ENCODE measurements at regions not wholly inside any gene's neighbourhood (a gene's known extent, or its start where the extent isn't known, plus 50 kb on each side); places are given as distances from the start of the nearest gene placed in this dataset.

DNA sequence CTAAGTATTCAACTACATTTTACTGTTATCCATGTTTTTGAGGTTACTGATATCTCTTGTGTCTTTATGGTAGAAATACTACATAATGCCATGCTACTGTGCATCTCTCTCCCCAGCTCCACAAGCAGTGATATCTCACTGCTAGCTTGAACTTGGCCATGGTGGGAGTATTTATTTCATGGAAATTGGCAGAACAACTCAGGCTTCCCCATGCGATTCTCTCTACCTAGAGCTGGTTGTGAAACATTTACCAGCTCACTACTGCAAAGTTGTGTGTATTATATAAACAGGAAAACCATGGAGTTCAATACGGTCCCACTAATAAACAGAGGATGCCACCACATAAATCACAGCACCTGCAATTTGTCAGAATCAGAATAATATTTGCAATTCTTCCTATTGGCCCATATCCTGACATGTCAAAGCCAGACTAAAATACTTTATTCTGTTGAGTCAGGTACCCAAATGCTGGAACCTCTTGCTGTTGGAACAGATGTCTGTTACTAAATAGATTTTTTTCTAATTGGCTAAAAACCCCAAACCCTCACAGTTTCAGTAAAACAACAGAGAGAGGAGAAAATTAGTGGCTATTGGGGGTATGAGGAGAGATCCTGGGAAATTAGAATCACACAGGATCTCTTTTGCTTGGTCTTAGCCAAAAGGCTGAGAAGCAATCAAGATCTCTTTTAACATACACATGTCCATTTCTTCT, 91.4 kb upstream of the SLC10A2 start:
- Histone ChIP-seq H2BK5ac (ENCODE audit: low read length) (no peak overlapping the region), H3K36me3 (replicated peaks in 1 of 2; ENCODE audit: control insufficient read depth in 2 of 2, insufficient read depth in 2 of 2, low read length in 2 of 2) (no peaks in the 10 kb centered on the region), H3K79me1 (ENCODE audit: low read depth, low read length) (no peaks in the 10 kb centered on the region), H3K27ac (replicated peaks; ENCODE audit: low read length) (no peak overlapping the region), H3K4me3 (ENCODE audit: low read length in 2 of 2) (no peak overlapping the region), H3K23ac (ENCODE audit: low read depth, low read length, poor library complexity) (no peak overlapping the region), H4K8ac (ENCODE audit: low read depth, low read length) (no peak overlapping the region), H2BK12ac (ENCODE audit: low read length) (no peak overlapping the region), H2AFZ (ENCODE audit: low read length) (no peak overlapping the region), H3K14ac (ENCODE audit: low read length) (no peak overlapping the region), H4K91ac (ENCODE audit: low read depth, low read length, poor library complexity) (no peak overlapping the region), H3K18ac (ENCODE audit: low read length) (no peak overlapping the region), H3K27me3 (ENCODE audit: control insufficient read depth in 3 of 3, insufficient read depth in 3 of 3, low read depth in 1 of 3, low read length in 3 of 3) (no peaks in the 10 kb centered on the region), H2AK5ac (ENCODE audit: low read depth, low read length) (no peak overlapping the region), H3K4ac (ENCODE audit: low read length) (no peak overlapping the region), H3K4me2 (ENCODE audit: insufficient read depth, low read length, poor library complexity, severe bottlenecking) (no peak overlapping the region), H2BK120ac (ENCODE audit: low read depth, low read length) (no peak overlapping the region), H2BK15ac (ENCODE audit: low read length) (no peak overlapping the region), H3K9me3 (replicated peaks in 1 of 2; ENCODE audit: control insufficient read depth in 2 of 2, insufficient read depth in 1 of 2, low read depth in 1 of 2, low read length in 2 of 2) (no peaks in the 10 kb centered on the region), H3K4me1 (ENCODE audit: control insufficient read depth in 2 of 2, insufficient read depth in 1 of 2, low read depth in 1 of 2, low read length in 2 of 2) (no peaks in the 10 kb centered on the region), H3K9ac (ENCODE audit: low read depth, low read length, poor library complexity) (no peak overlapping the region)
- no CpG with 5 or more reads among the region's 2 CpGs for WGBS, 2 donors (ENCODE audit: extremely low coverage in 2 of 2, insufficient read length in 2 of 2, insufficient replicate concordance in 1 of 2)
- no peak for DNase-seq (ENCODE audit: low spot score)

DNA sequence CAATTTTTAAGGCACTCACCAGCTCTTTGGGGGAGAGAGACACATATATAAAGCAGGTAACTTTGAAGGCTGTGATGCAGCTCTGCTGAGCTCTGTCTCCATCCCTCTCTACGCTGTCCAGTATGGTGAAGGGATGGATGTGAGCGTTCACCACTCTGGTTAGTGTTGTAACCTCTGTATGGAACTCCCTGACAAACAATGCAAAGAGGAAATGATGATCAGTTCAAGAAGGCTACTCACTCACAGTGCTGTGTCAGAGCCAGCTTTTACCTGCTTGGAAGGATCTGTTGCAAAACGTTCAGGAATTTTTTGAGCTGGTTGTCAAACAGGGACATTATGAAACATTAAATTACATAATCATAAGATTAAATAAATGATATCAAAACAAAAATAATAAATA, 90.8 kb upstream of the SLC10A2 start:
- WGBS, 2 donors (ENCODE audit: extremely low coverage in 2 of 2, insufficient read length in 2 of 2, insufficient replicate concordance in 1 of 2) = no CpG with 5 or more reads among the region's 3 CpGs

DNA sequence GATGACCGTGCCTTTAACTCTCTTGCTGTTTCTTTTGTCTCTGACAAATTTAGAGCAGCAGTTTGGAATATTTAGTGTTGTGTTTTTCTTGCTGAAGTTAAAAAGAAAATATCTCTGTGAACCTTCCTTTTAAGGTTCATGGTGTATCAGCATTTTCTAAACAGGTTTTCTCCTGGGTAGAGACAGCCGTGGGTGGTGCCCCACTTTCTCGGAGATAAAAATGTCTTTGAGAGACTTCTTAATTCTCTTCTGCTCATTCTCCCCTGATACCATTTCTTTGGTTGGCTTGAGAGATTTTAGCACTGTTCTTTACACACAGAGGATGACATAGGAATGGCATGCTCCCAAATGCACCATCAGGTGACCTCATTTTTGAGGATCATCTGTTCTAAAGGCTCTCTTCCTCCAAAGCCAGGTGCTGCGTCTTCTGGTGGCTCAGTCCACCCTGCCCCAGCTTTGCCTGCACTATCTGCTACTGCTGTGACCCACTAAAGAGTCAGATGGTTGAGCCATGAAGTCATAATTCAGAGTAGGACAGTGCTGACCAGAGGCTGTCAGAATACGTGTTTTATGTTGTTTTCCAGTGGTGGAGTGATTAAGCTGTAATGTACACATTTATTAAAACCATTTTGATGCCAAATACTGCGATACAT, 90.3 kb upstream of the SLC10A2 start:
- Histone ChIP-seq H3K79me1 (ENCODE audit: low read depth, low read length) (no peaks in the 10 kb centered on the region), H2AFZ (ENCODE audit: low read length) (no peak overlapping the region), H3K36me3 (replicated peaks in 1 of 2; ENCODE audit: control insufficient read depth in 2 of 2, insufficient read depth in 2 of 2, low read length in 2 of 2) (no peaks in the 10 kb centered on the region), H3K4me1 (ENCODE audit: control insufficient read depth in 2 of 2, insufficient read depth in 1 of 2, low read depth in 1 of 2, low read length in 2 of 2) (no peaks in the 10 kb centered on the region), H2AK5ac (ENCODE audit: low read depth, low read length) (no peak overlapping the region), H4K8ac (ENCODE audit: low read depth, low read length) (no peak overlapping the region), H3K9me3 (replicated peaks in 1 of 2; ENCODE audit: control insufficient read depth in 2 of 2, insufficient read depth in 1 of 2, low read depth in 1 of 2, low read length in 2 of 2) (no peaks in the 10 kb centered on the region), H3K4me3 (ENCODE audit: low read length in 2 of 2) (no peak overlapping the region), H3K27me3 (ENCODE audit: control insufficient read depth in 3 of 3, insufficient read depth in 3 of 3, low read depth in 1 of 3, low read length in 3 of 3) (no peaks in the 10 kb centered on the region), H3K18ac (ENCODE audit: low read length) (no peak overlapping the region), H2BK120ac (ENCODE audit: low read depth, low read length) (no peak overlapping the region), H3K14ac (ENCODE audit: low read length) (no peak overlapping the region), H3K23ac (ENCODE audit: low read depth, low read length, poor library complexity) (no peak overlapping the region), H3K9ac (ENCODE audit: low read depth, low read length, poor library complexity) (no peak overlapping the region), H2BK12ac (ENCODE audit: low read length) (no peak overlapping the region), H2BK15ac (ENCODE audit: low read length) (no peak overlapping the region), H4K91ac (ENCODE audit: low read depth, low read length, poor library complexity) (no peak overlapping the region), H2BK5ac (ENCODE audit: low read length) (no peak overlapping the region), H3K4me2 (ENCODE audit: insufficient read depth, low read length, poor library complexity, severe bottlenecking) (no peak overlapping the region), H3K27ac (replicated peaks; ENCODE audit: low read length) (no peak overlapping the region), H3K4ac (ENCODE audit: low read length) (no peak overlapping the region)
- DNase-seq (ENCODE audit: low spot score) = no peak
- WGBS, 2 donors (ENCODE audit: extremely low coverage in 2 of 2, insufficient read length in 2 of 2, insufficient replicate concordance in 1 of 2) = no CpG with 5 or more reads among the region's 6 CpGs

More for the DNA sequence above, 90.8 kb upstream of the SLC10A2 start:
- no peak overlapping the region for H2BK15ac ChIP-seq (ENCODE audit: low read length)
- no peak overlapping the region for H3K9ac ChIP-seq (ENCODE audit: low read depth, low read length, poor library complexity)
- no peak overlapping the region for H4K8ac ChIP-seq (ENCODE audit: low read depth, low read length)
- no peaks in the 10 kb centered on the region for H3K27me3 ChIP-seq (ENCODE audit: control insufficient read depth in 3 of 3, insufficient read depth in 3 of 3, low read depth in 1 of 3, low read length in 3 of 3)
- H3K36me3 ChIP-seq (replicated peaks in 1 of 2; ENCODE audit: control insufficient read depth in 2 of 2, insufficient read depth in 2 of 2, low read length in 2 of 2) = no peaks in the 10 kb centered on the region
- no peak overlapping the region for H4K91ac ChIP-seq (ENCODE audit: low read depth, low read length, poor library complexity)
- no peaks in the 10 kb centered on the region for H3K79me1 ChIP-seq (ENCODE audit: low read depth, low read length)
- H3K23ac ChIP-seq (ENCODE audit: low read depth, low read length, poor library complexity) = no peak overlapping the region
- H3K4me2 ChIP-seq (ENCODE audit: insufficient read depth, low read length, poor library complexity, severe bottlenecking) = no peak overlapping the region
- no peak overlapping the region for H3K18ac ChIP-seq (ENCODE audit: low read length)
- H3K14ac ChIP-seq (ENCODE audit: low read length) = no peak overlapping the region
- H3K9me3 ChIP-seq (replicated peaks in 1 of 2; ENCODE audit: control insufficient read depth in 2 of 2, insufficient read depth in 1 of 2, low read depth in 1 of 2, low read length in 2 of 2) = no peaks in the 10 kb centered on the region
- H2BK12ac ChIP-seq (ENCODE audit: low read length) = no peak overlapping the region
- no peak overlapping the region for H3K4ac ChIP-seq (ENCODE audit: low read length)
- H2AK5ac ChIP-seq (ENCODE audit: low read depth, low read length) = no peak overlapping the region
- H2BK120ac ChIP-seq (ENCODE audit: low read depth, low read length) = no peak overlapping the region
- H3K4me3 ChIP-seq (ENCODE audit: low read length in 2 of 2) = no peak overlapping the region
- no peaks in the 10 kb centered on the region for H3K4me1 ChIP-seq (ENCODE audit: control insufficient read depth in 2 of 2, insufficient read depth in 1 of 2, low read depth in 1 of 2, low read length in 2 of 2)
- no peak overlapping the region for H3K27ac ChIP-seq (replicated peaks; ENCODE audit: low read length)
- no peak overlapping the region for H2BK5ac ChIP-seq (ENCODE audit: low read length)
- no peak overlapping the region for H2AFZ ChIP-seq (ENCODE audit: low read length)
- DNase-seq (ENCODE audit: low spot score) = no peak

DNA sequence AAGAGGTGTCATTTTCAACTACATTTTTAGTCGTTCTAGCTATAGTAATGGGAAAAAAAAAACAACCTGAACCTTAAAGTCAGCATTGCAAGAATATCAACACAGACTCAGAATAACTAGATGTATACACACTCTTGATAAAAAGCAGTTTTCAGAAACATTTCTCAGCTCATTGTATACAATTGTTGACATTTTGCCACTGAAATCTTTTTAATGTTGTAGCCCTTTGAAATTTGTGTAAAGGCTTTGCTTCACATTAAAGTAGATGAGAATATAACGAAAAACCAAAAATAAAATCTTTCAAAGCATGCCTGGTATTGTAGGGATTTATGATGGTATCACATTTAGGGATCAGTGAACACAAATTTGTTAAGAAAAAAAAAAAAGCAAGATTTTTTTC, 87.2 kb upstream of the SLC10A2 start:
- H2AK5ac ChIP-seq (ENCODE audit: low read depth, low read length) = no peak overlapping the region
- no peaks in the 10 kb centered on the region for H3K79me1 ChIP-seq (ENCODE audit: low read depth, low read length)
- no peak overlapping the region for H2BK12ac ChIP-seq (ENCODE audit: low read length)
- no peak overlapping the region for H3K18ac ChIP-seq (ENCODE audit: low read length)
- H4K8ac ChIP-seq (ENCODE audit: low read depth, low read length) = no peak overlapping the region
- no peak for DNase-seq (ENCODE audit: low spot score)
- no peak overlapping the region for H3K4me3 ChIP-seq (ENCODE audit: low read length in 2 of 2)
- no peak overlapping the region for H4K91ac ChIP-seq (ENCODE audit: low read depth, low read length, poor library complexity)
- H3K36me3 ChIP-seq (replicated peaks in 1 of 2; ENCODE audit: control insufficient read depth in 2 of 2, insufficient read depth in 2 of 2, low read length in 2 of 2) = no peaks in the 10 kb centered on the region
- no peaks in the 10 kb centered on the region for H3K9me3 ChIP-seq (replicated peaks in 1 of 2; ENCODE audit: control insufficient read depth in 2 of 2, insufficient read depth in 1 of 2, low read depth in 1 of 2, low read length in 2 of 2)
- no peak overlapping the region for H3K4ac ChIP-seq (ENCODE audit: low read length)
- H2AFZ ChIP-seq (ENCODE audit: low read length) = no peak overlapping the region
- no peak overlapping the region for H3K9ac ChIP-seq (ENCODE audit: low read depth, low read length, poor library complexity)
- H3K4me1 ChIP-seq (ENCODE audit: control insufficient read depth in 2 of 2, insufficient read depth in 1 of 2, low read depth in 1 of 2, low read length in 2 of 2) = peaks cover 0 to 6% of the 10 kb centered on the region in 2 donors
- no peak overlapping the region for H3K4me2 ChIP-seq (ENCODE audit: insufficient read depth, low read length, poor library complexity, severe bottlenecking)
- no CpG with 5 or more reads among the region's 2 CpGs for WGBS, 2 donors (ENCODE audit: extremely low coverage in 2 of 2, insufficient read length in 2 of 2, insufficient replicate concordance in 1 of 2)
- H3K14ac ChIP-seq (ENCODE audit: low read length) = no peak overlapping the region
- no peak overlapping the region for H2BK5ac ChIP-seq (ENCODE audit: low read length)
- H2BK120ac ChIP-seq (ENCODE audit: low read depth, low read length) = no peak overlapping the region
- H2BK15ac ChIP-seq (ENCODE audit: low read length) = no peak overlapping the region
- H3K27ac ChIP-seq (replicated peaks; ENCODE audit: low read length) = no peak overlapping the region
- no peak overlapping the region for H3K23ac ChIP-seq (ENCODE audit: low read depth, low read length, poor library complexity)
- no peaks in the 10 kb centered on the region for H3K27me3 ChIP-seq (ENCODE audit: control insufficient read depth in 3 of 3, insufficient read depth in 3 of 3, low read depth in 1 of 3, low read length in 3 of 3)

All from neuronal stem cell (in vitro differentiated cells).